Tibial artery (tissue), 4 donors: ENCODE measurements at regions not wholly inside any gene's neighbourhood (a gene's known extent, or its start where the extent isn't known, plus 50 kb on each side); places are given as distances from the start of the nearest gene placed in this dataset.

ENCODE experiments used
- DNase-seq, 2 donors: peaks; one replicate each; pipeline ENCODE4 v3.0.0-alpha.2; 2019
- H3K27ac ChIP-seq, 2 donors: fragments of 200-600 bp; sonication (generic) in 1 of 2; 1 replicate in 1 of 2; 2 replicates in 1 of 2; pipeline ENCODE4 v1.5.1; 2018 to 2019; ENCODE audit warnings: mild to moderate bottlenecking in 1 of 2
- H3K27me3 ChIP-seq, 2 donors: fragments of 200-600 bp; sonication (generic) in 1 of 2; one replicate each; pipeline versions ENCODE4 v1.5.1 to v1.6.0; 2016 to 2019
- H3K36me3 ChIP-seq, 3 donors: fragments of 200-600 bp; sonication (generic) in 2 of 3; one replicate each; pipeline ENCODE4 v1.5.1; 2016 to 2019; ENCODE audit warnings: mild to moderate bottlenecking in 2 of 3
- H3K4me1 ChIP-seq, 4 donors: fragments of 200-600 bp; sonication (generic) in 2 of 4; 1 replicate in 3 of 4; 2 replicates in 1 of 4; pipeline ENCODE4 v1.5.1; 2016 to 2019
- H3K4me3 ChIP-seq, 2 donors: fragments of 200-600 bp; sonication (generic) in 1 of 2; 1 replicate in 1 of 2; 2 replicates in 1 of 2; pipeline ENCODE4 v1.5.1; 2018 to 2019; ENCODE audit warnings: mild to moderate bottlenecking in 2 of 2
- H3K9me3 ChIP-seq, 3 donors: fragments of 200-600 bp; sonication (generic) in 1 of 3; one replicate each; pipeline ENCODE4 v1.5.1; 2016 to 2019
- CTCF ChIP-seq, 2 experiments: fragments of 200-600 bp in 1 of 2; fragments of 450-650 bp in 1 of 2; IDR thresholded peaks; one replicate each; pipeline ENCODE4 v1.5.1; 2017 to 2019; ENCODE audit warnings: antibody characterized with exemption in 2 of 2, mild to moderate bottlenecking in 1 of 2, moderate library complexity in 1 of 2
- intact Hi-C: fragments of 100-400 bp; cut with DNase I; formaldehyde crosslinking; loops from one replicate; pipeline ENCODE4 v1.15.0; 2023; ENCODE audit warnings: low total_unique reads

- peaks cover 0 to 16% (median 4%) of the 10 kb centered on the region in 4 donors for H3K4me1 ChIP-seq
- no peak overlapping the region for H3K27ac ChIP-seq
- intact Hi-C loops, result no loop called here
- H3K27me3 ChIP-seq, result no peaks in the 10 kb centered on the region
- no peak for DNase-seq
- TF ChIP-seq CTCF (IDR thresholded peaks at IDR 0.05), result no peak
- no peak overlapping the region for H3K4me3 ChIP-seq
- H3K9me3 ChIP-seq, result no peaks in the 10 kb centered on the region
- no peaks in the 10 kb centered on the region for H3K36me3 ChIP-seq
These were observed 182.3 kb upstream of the ST6GAL2 start for GRCh38 chr2:107068069-107068916.

GRCh38 chr2:107069890-107070289 lies 183.9 kb upstream of the ST6GAL2 start:
- H3K27me3 ChIP-seq, result no peaks in the 10 kb centered on the region
- TF ChIP-seq CTCF (IDR thresholded peaks at IDR 0.05), result no peak
- intact Hi-C loops, result no loop called here

GRCh38 chr2:107072150-107072940 lies 186.4 kb upstream of the ST6GAL2 start:
- Histone ChIP-seq H3K36me3 (no peaks in the 10 kb centered on the region), H3K9me3 (no peaks in the 10 kb centered on the region), H3K4me1 (peaks cover 0 to 16% (median 4%) of the 10 kb centered on the region in 4 donors), H3K4me3 (no peak overlapping the region), H3K27me3 (no peaks in the 10 kb centered on the region), H3K27ac (no peak overlapping the region)
- no peak for TF ChIP-seq CTCF (IDR thresholded peaks at IDR 0.05)
- intact Hi-C loops, result no loop called here
- no peak for DNase-seq

More at GRCh38 chr2:107069890-107070289, 183.9 kb upstream of the ST6GAL2 start:
- Histone ChIP-seq H3K36me3 (no peaks in the 10 kb centered on the region), H3K4me3 (no peak overlapping the region), H3K9me3 (no peaks in the 10 kb centered on the region), H3K27ac (no peak overlapping the region), H3K4me1 (peaks cover 0 to 16% (median 4%) of the 10 kb centered on the region in 4 donors)
- DNase-seq, result no peak

GRCh38 chr2:107078584-107078983 lies 192.6 kb upstream of the ST6GAL2 start:
- Histone ChIP-seq H3K4me3 (no peak overlapping the region), H3K4me1 (no peaks in the 10 kb centered on the region), H3K27me3 (no peaks in the 10 kb centered on the region), H3K27ac (no peak overlapping the region), H3K36me3 (no peaks in the 10 kb centered on the region), H3K9me3 (no peaks in the 10 kb centered on the region)
- intact Hi-C loops, result no loop called here
- DNase-seq, result no peak
- no peak for TF ChIP-seq CTCF (IDR thresholded peaks at IDR 0.05)

- Histone ChIP-seq H3K4me1 (no peaks in the 10 kb centered on the region), H3K36me3 (no peaks in the 10 kb centered on the region), H3K9me3 (no peaks in the 10 kb centered on the region), H3K27ac (no peak overlapping the region), H3K27me3 (no peaks in the 10 kb centered on the region), H3K4me3 (no peak overlapping the region)
- intact Hi-C loops, result no loop called here
- no peak for TF ChIP-seq CTCF (IDR thresholded peaks at IDR 0.05)
- no peak for DNase-seq
These were observed 200.5 kb upstream of the ST6GAL2 start for GRCh38 chr2:107086497-107086896.
